ENCODE measurements at regions not wholly inside any gene's neighbourhood (a gene's known extent, or its start where the extent isn't known, plus 50 kb on each side); places are given as distances from the start of the nearest gene placed in this dataset.

DNA sequence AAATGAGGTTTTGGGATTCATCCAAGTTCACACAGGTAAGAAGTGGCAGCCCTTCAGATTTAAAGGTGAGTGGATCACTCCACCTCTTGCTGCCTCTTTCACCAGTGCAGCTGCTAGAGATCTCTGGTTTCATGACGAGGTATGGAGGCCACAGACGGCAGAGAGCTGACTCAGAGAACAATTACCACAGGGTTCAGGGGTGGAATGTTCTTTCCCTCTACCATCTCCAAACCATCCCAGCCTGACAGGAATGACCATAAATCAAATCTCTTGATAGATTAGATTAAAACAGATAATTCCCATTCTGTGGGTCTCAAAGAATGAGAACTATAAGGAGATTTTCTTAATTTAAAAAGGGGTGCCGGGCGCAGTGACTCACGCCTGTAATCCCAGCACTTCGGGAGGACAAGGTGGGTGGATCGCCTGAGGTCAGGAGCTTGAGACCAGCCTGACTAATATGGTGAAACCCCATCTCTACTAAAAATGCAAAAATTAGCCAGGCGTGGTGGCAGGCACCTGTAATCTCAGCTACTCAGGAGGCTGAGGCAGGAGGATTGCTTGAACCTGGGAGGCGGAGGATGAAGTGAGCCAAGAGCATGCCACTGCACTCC lies 174.2 kb upstream of the ATP11B start:
- no peaks in the 10 kb centered on the region for H3K9me3 ChIP-seq
- H3K79me2 ChIP-seq (ENCODE audit: insufficient read depth) = no peaks in the 10 kb centered on the region
- no peaks in the 10 kb centered on the region for H4K20me1 ChIP-seq (ENCODE audit: insufficient read depth)
- 51% methylated on average over 9 of the region's 9 CpGs for WGBS (ENCODE audit: low lambda C conversion rate)
- H3K4me3 ChIP-seq (ENCODE audit: low read depth in 2 of 2, low read length in 1 of 2) = no peak overlapping the region
- no peak overlapping the region for H3K4me2 ChIP-seq
- H3K27me3 ChIP-seq (ENCODE audit: insufficient read depth) = no peaks in the 10 kb centered on the region
- no peaks in the 10 kb centered on the region; a peak in 2 of 4 replicates for H3K4me1 ChIP-seq (ENCODE audit: control insufficient read depth in 1 of 2, insufficient read depth in 2 of 2, low read depth in 1 of 2, low read length in 1 of 2)
- no peak overlapping the region for H2AFZ ChIP-seq (ENCODE audit: low read depth)
- ChIA-PET POLR2A (no interaction called here), CTCF (interaction anchor here (1.1 to 1.5 kb wide), 4 partner anchors 27 to 1409 kb away, joined by 3 to 5 read pairs (median 3); no protein-coding TSS in a partner anchor)
- no peak overlapping the region for H3K27ac ChIP-seq (ENCODE audit: low read depth in 2 of 2, low read length in 1 of 2)
- TF ChIP-seq, protein P1, sequence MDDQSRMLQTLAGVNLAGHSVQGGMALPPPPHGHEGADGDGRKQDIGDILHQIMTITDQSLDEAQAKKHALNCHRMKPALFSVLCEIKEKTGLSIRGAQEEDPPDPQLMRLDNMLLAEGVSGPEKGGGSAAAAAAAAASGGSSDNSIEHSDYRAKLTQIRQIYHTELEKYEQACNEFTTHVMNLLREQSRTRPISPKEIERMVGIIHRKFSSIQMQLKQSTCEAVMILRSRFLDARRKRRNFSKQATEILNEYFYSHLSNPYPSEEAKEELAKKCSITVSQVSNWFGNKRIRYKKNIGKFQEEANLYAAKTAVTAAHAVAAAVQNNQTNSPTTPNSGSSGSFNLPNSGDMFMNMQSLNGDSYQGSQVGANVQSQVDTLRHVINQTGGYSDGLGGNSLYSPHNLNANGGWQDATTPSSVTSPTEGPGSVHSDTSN (IDR thresholded peaks at IDR 0.05) = peak; percentile 43; the same call in 1 of the 2 replicates
- TF ChIP-seq SIN3A (IDR thresholded peaks at IDR 0.05; ENCODE audit: borderline replicate concordance, low read depth, low read length) (no peak), ELF1 (IDR thresholded peaks at IDR 0.05) (no peak), NFIC (IDR thresholded peaks at IDR 0.05; ENCODE audit: borderline replicate concordance) (no peak), SMC3 (IDR thresholded peaks at IDR 0.05; ENCODE audit: low read depth, low read length) (no peak), RCOR1 (IDR thresholded peaks at IDR 0.05; ENCODE audit: low read length) (no peak), FOSL2 (IDR thresholded peaks at IDR 0.05; ENCODE audit: borderline replicate concordance, low read depth) (no peak), JUND (IDR thresholded peaks at IDR 0.05) (peak; percentile 13; the same call in 1 of the 2 replicates), NRF1 (IDR thresholded peaks at IDR 0.05; ENCODE audit: low read depth, low read length) (no peak)
- TF ChIP-seq, protein P2, sequence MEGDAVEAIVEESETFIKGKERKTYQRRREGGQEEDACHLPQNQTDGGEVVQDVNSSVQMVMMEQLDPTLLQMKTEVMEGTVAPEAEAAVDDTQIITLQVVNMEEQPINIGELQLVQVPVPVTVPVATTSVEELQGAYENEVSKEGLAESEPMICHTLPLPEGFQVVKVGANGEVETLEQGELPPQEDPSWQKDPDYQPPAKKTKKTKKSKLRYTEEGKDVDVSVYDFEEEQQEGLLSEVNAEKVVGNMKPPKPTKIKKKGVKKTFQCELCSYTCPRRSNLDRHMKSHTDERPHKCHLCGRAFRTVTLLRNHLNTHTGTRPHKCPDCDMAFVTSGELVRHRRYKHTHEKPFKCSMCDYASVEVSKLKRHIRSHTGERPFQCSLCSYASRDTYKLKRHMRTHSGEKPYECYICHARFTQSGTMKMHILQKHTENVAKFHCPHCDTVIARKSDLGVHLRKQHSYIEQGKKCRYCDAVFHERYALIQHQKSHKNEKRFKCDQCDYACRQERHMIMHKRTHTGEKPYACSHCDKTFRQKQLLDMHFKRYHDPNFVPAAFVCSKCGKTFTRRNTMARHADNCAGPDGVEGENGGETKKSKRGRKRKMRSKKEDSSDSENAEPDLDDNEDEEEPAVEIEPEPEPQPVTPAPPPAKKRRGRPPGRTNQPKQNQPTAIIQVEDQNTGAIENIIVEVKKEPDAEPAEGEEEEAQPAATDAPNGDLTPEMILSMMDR (IDR thresholded peaks at IDR 0.05) = no peak
- TF ChIP-seq, protein P3, sequence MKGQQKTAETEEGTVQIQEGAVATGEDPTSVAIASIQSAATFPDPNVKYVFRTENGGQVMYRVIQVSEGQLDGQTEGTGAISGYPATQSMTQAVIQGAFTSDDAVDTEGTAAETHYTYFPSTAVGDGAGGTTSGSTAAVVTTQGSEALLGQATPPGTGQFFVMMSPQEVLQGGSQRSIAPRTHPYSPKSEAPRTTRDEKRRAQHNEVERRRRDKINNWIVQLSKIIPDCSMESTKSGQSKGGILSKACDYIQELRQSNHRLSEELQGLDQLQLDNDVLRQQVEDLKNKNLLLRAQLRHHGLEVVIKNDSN (IDR thresholded peaks at IDR 0.05; ENCODE audit: borderline replicate concordance, low read depth) = no peak
- DNase-seq = no peak
- H3K36me3 ChIP-seq (replicated peaks in 1 of 2; ENCODE audit: control insufficient read depth in 1 of 2, insufficient read depth in 2 of 2, low read length in 1 of 2) = no peaks in the 10 kb centered on the region
- no peak overlapping the region for H3K9ac ChIP-seq
- no peaks in the 10 kb centered on the region for H3K9me2 ChIP-seq
- no peaks in the 10 kb centered on the region for H3F3A ChIP-seq (replicated peaks; ENCODE audit: insufficient read depth)

DNA sequence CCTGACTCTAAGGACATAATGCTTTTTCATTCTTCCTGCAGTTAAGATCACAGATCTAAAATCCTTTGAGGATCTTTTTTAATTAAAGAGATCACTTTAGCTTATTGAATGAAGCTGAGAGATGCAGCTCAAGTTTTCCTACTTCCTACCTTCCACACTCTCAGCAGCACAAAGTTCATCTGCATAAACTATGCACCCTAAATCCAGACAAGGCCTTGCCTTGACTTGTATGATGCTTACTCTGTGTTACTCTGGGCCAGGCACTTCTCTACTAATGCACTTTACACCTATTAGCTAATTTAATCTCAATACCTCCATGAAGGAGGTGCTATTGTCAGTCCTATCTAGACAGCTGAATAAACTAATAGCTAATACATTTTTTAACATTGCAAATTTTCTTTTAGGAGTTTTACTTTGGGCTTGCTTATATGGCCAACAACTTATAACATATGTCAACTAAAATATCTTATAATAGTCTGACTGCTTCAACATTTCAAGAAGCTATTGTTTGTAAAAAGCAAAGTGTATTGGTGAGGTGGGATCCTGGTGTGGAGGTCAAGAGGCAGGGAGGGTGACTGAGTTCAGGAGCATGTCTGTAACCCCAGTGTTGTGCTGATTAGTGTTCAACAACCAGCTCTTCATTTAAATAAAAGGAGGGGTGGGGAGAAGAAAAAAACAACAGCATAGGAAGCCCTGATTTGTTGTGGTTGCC lies 172.4 kb upstream of the ATP11B start:
- Histone ChIP-seq H3K36me3 (replicated peaks in 1 of 2; ENCODE audit: control insufficient read depth in 1 of 2, insufficient read depth in 2 of 2, low read length in 1 of 2) (no peaks in the 10 kb centered on the region), H3K4me1 (ENCODE audit: control insufficient read depth in 1 of 2, insufficient read depth in 2 of 2, low read depth in 1 of 2, low read length in 1 of 2) (no peaks in the 10 kb centered on the region; a peak in 2 of 4 replicates), H2AFZ (ENCODE audit: low read depth) (no peak overlapping the region), H3K9me3 (no peaks in the 10 kb centered on the region), H3K27me3 (ENCODE audit: insufficient read depth) (no peaks in the 10 kb centered on the region), H4K20me1 (ENCODE audit: insufficient read depth) (no peaks in the 10 kb centered on the region), H3K4me2 (no peak overlapping the region), H3K9me2 (no peaks in the 10 kb centered on the region), H3K9ac (no peak overlapping the region), H3K4me3 (ENCODE audit: low read depth in 2 of 2, low read length in 1 of 2) (no peak overlapping the region), H3F3A (replicated peaks; ENCODE audit: insufficient read depth) (no peaks in the 10 kb centered on the region), H3K27ac (ENCODE audit: low read depth in 2 of 2, low read length in 1 of 2) (no peak overlapping the region), H3K79me2 (ENCODE audit: insufficient read depth) (no peaks in the 10 kb centered on the region)
- ChIA-PET POLR2A (no interaction called here), CTCF (interaction anchor here (0.6 to 2.5 kb wide), 11 partner anchors 9 to 360 kb away, joined by 3 to 19 read pairs (median 3); no protein-coding TSS in a partner anchor)
- DNase-seq = no peak
- TF ChIP-seq RAD21 (IDR thresholded peaks at IDR 0.05; ENCODE audit: low read length) = no peak
- TF ChIP-seq NFIC (IDR thresholded peaks at IDR 0.05; ENCODE audit: borderline replicate concordance) = no peak
- no peak for TF ChIP-seq RCOR1 (IDR thresholded peaks at IDR 0.05; ENCODE audit: low read length)
- TF ChIP-seq, protein P4, sequence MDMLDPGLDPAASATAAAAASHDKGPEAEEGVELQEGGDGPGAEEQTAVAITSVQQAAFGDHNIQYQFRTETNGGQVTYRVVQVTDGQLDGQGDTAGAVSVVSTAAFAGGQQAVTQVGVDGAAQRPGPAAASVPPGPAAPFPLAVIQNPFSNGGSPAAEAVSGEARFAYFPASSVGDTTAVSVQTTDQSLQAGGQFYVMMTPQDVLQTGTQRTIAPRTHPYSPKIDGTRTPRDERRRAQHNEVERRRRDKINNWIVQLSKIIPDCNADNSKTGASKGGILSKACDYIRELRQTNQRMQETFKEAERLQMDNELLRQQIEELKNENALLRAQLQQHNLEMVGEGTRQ (IDR thresholded peaks at IDR 0.05; ENCODE audit: borderline replicate concordance, low read depth, low read length) = no peak
- TF ChIP-seq GABPA (IDR thresholded peaks at IDR 0.05; ENCODE audit: low read depth) = no peak
- no peak for TF ChIP-seq FOSL2 (IDR thresholded peaks at IDR 0.05; ENCODE audit: borderline replicate concordance, low read depth)
- TF ChIP-seq EZH2phosphoT487 (IDR thresholded peaks at IDR 0.05; ENCODE audit: borderline replicate concordance, low read depth) = no peak
- TF ChIP-seq MXI1 (IDR thresholded peaks at IDR 0.05; ENCODE audit: low read depth, low read length) = no peak
- no peak for TF ChIP-seq RFX5 (IDR thresholded peaks at IDR 0.05; ENCODE audit: low read length)
- TF ChIP-seq RXRA (IDR thresholded peaks at IDR 0.05; ENCODE audit: borderline replicate concordance, low read depth) = no peak
- TF ChIP-seq, protein P3 (IDR thresholded peaks at IDR 0.05; ENCODE audit: borderline replicate concordance, low read depth) = no peak
- no peak for TF ChIP-seq TEAD4 (IDR thresholded peaks at IDR 0.05; ENCODE audit: borderline replicate concordance, insufficient read depth)
- TF ChIP-seq YY1 (IDR thresholded peaks at IDR 0.05; ENCODE audit: low read depth) = no peak

All from SK-N-SH (cell line).